Nephron progenitor cell (in vitro differentiated cells): ENCODE measurements at regions not wholly inside any gene's neighbourhood (a gene's known extent, or its start where the extent isn't known, plus 50 kb on each side); places are given as distances from the start of the nearest gene placed in this dataset.

Source experiments
- DNase-seq: peaks from one replicate; pipeline ENCODE4 v3.0.0; 2021
- H3K27ac Mint-ChIP-seq: 2 replicates; pipeline ENCODE4 v1.8.0; 2021; ENCODE audit warnings: mild to moderate bottlenecking, moderate library complexity, mixed read lengths
- H3K27me3 Mint-ChIP-seq: 2 replicates; pipeline ENCODE4 v1.8.0; 2021; ENCODE audit warnings: mild to moderate bottlenecking, low read depth, mixed read lengths; ENCODE audit not compliant: poor library complexity
- H3K36me3 Mint-ChIP-seq: 2 replicates; pipeline ENCODE4 v1.8.0; 2021; ENCODE audit warnings: low read depth, mixed read lengths
- H3K4me1 Mint-ChIP-seq: 2 replicates; pipeline ENCODE4 v1.8.0; 2021; ENCODE audit warnings: mixed read lengths
- H3K4me3 Mint-ChIP-seq: 2 replicates; pipeline ENCODE4 v1.8.0; 2021; ENCODE audit warnings: mild to moderate bottlenecking, moderate library complexity, mixed read lengths
- H3K9me3 Mint-ChIP-seq: 2 replicates; pipeline ENCODE4 v1.8.0; 2021; ENCODE audit warnings: mild to moderate bottlenecking, moderate library complexity, mixed read lengths
- CTCF ChIP-seq: fragments of 200-600 bp; sonication (generic); IDR thresholded peaks from 2 replicates; pipeline ENCODE4 v1.5.0; 2021; ENCODE audit warnings: antibody characterized with exemption

DNA sequence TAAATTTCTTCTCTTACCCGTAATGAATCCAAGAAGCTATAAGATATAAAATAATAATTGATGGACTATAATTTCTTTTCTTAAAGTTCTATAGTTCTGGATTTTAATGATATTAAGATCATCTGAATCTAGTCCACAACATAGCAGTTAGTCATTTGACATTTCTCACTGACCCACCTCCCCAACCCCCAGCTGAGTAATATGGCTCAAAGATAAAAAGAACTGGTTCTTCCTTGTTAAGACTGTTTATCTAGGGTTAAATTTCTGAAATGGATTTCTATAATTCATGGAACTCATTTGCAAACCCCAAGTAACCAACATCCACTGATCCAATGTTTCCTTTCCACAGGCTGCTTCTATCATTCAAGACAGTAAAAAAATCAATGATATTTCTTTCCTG, 133.9 kb upstream of the SOX9 start:
- Mint-ChIP-seq H3K4me3 (no peak overlapping the region), H3K36me3 (no peaks in the 10 kb centered on the region), H3K4me1 (no peaks in the 10 kb centered on the region), H3K9me3 (no peaks in the 10 kb centered on the region), H3K27ac (no peak overlapping the region), H3K27me3 (peaks cover 2% of the 10 kb centered on the region)
- no peak for TF ChIP-seq CTCF
- DNase-seq: no peak

GRCh38 chr17:71987634-71988033, 133.2 kb upstream of the SOX9 start:
- Mint-ChIP-seq H3K27me3 (peaks cover 3% of the 10 kb centered on the region), H3K4me1 (no peaks in the 10 kb centered on the region), H3K27ac (no peak overlapping the region), H3K36me3 (no peaks in the 10 kb centered on the region), H3K4me3 (no peak overlapping the region), H3K9me3 (no peaks in the 10 kb centered on the region)
- DNase-seq: no peak
- TF ChIP-seq CTCF: no peak

DNA sequence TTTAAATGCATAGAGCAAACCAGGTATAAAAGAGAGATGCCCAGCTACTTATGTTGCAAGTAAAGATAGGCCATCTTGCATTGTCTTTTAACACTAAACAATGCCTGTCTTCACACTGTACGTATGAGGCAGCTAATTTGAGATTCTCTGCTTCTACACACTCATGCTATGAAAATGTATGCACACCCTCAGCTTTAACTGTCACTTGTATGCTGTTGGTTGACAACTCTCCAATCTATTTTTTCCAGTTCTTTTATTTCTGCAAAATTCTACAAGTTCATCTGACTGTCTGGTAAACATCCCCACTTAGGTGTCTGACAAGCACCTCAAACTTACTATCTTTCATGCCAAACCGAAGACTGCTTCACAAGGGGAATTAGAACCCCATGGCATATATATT, 131.7 kb upstream of the SOX9 start:
- Mint-ChIP-seq H3K9me3 (no peaks in the 10 kb centered on the region), H3K27me3 (peaks cover 3% of the 10 kb centered on the region), H3K36me3 (no peaks in the 10 kb centered on the region), H3K4me3 (no peak overlapping the region), H3K4me1 (no peaks in the 10 kb centered on the region), H3K27ac (no peak overlapping the region)
- no peak for TF ChIP-seq CTCF
- no peak for DNase-seq

- DNase-seq: no peak
- no peak for TF ChIP-seq CTCF
- H3K36me3 Mint-ChIP-seq: no peaks in the 10 kb centered on the region
- no peak overlapping the region for H3K4me3 Mint-ChIP-seq
- H3K27me3 Mint-ChIP-seq: peaks cover 10% of the 10 kb centered on the region
- no peaks in the 10 kb centered on the region for H3K4me1 Mint-ChIP-seq
- no peak overlapping the region for H3K27ac Mint-ChIP-seq
- H3K9me3 Mint-ChIP-seq: no peaks in the 10 kb centered on the region
These were observed 127.5 kb upstream of the SOX9 start for GRCh38 chr17:71993363-71993762.

- H3K36me3 Mint-ChIP-seq: no peaks in the 10 kb centered on the region
- no peaks in the 10 kb centered on the region for H3K4me1 Mint-ChIP-seq
- H3K4me3 Mint-ChIP-seq: no peak overlapping the region
- no peaks in the 10 kb centered on the region for H3K9me3 Mint-ChIP-seq
- no peak for TF ChIP-seq CTCF
- no peak for DNase-seq
- no peak overlapping the region for H3K27ac Mint-ChIP-seq
- peaks cover 10% of the 10 kb centered on the region for H3K27me3 Mint-ChIP-seq
These were observed 125.2 kb upstream of the SOX9 start for GRCh38 chr17:71995590-71995989.

DNA sequence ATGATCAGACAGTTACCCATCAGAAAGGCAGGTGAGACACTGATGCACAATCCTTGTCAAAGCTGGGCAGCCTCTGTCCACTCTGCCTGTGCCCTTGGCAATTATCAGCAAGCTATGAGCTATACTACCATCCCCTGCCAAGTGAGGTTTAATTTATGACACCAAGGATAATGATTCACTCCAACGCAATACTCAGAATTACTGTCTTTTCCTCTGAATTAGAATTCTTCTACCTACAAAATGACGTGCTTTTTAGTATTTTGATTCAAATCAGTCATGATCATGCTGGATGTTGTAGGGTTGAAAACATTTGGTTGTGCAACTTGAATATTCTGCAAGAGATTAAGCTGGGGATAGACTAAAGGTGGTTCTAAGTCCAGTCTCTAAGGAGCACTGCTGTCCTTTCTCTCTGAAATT, 116.8 kb upstream of the SOX9 start:
- Mint-ChIP-seq H3K9me3 (no peaks in the 10 kb centered on the region), H3K36me3 (no peaks in the 10 kb centered on the region), H3K27me3 (peaks cover 4% of the 10 kb centered on the region), H3K4me3 (no peak overlapping the region), H3K27ac (peak overlapping the region; percentile 93), H3K4me1 (peaks cover 15% of the 10 kb centered on the region)
- TF ChIP-seq CTCF: no peak
- no peak for DNase-seq
